ENCODE measurements at regions not wholly inside any gene's neighbourhood (a gene's known extent, or its start where the extent isn't known, plus 50 kb on each side); places are given as distances from the start of the nearest gene placed in this dataset.

DNA sequence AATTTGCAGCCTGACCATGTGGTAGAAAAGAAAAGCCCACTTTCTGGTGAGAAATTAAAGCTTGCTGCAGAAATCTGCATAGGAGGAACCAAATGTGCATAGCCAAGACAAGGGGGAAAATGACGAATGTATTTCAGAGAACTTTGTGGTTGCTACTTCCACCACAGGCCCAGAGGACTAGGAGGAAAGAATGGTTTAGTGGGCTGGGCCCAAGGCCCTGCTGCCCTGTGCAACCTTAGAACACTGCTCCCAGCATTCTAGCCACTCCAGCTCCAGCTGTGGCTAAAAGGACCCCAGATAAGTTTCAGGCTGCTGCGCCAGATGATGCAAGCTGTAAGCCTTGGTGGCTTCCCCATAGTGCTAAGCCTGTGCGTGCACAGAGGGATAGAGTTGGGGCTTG is 764.3 kb downstream of the SLC6A15 start:
- intact Hi-C loops (cut with DNase I; ENCODE audit: low total_unique reads), result no loop called here
- Histone ChIP-seq H3K27ac (no peak overlapping the region), H3K9me3 (no peaks in the 10 kb centered on the region), H3K4me3 (no peak overlapping the region), H3K27me3 (no peaks in the 10 kb centered on the region), H3K4me1 (no peaks in the 10 kb centered on the region), H3K36me3 (ENCODE audit: low read depth, missing control alignments) (no peaks in the 10 kb centered on the region)
- WGBS, 2 donors, result 94 to 95% methylated on average over 1 to 3 of the region's 3 CpGs
- no peak for DNase-seq
- TF ChIP-seq, protein P1, sequence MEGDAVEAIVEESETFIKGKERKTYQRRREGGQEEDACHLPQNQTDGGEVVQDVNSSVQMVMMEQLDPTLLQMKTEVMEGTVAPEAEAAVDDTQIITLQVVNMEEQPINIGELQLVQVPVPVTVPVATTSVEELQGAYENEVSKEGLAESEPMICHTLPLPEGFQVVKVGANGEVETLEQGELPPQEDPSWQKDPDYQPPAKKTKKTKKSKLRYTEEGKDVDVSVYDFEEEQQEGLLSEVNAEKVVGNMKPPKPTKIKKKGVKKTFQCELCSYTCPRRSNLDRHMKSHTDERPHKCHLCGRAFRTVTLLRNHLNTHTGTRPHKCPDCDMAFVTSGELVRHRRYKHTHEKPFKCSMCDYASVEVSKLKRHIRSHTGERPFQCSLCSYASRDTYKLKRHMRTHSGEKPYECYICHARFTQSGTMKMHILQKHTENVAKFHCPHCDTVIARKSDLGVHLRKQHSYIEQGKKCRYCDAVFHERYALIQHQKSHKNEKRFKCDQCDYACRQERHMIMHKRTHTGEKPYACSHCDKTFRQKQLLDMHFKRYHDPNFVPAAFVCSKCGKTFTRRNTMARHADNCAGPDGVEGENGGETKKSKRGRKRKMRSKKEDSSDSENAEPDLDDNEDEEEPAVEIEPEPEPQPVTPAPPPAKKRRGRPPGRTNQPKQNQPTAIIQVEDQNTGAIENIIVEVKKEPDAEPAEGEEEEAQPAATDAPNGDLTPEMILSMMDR (IDR thresholded peaks at IDR 0.05), result no peak
- TF ChIP-seq POLR2A (IDR thresholded peaks at IDR 0.05), result no peak

- WGBS, 2 donors, result 75 to 88% methylated on average over 4 of the region's 4 CpGs
- Histone ChIP-seq H3K36me3 (ENCODE audit: low read depth, missing control alignments) (no peaks in the 10 kb centered on the region), H3K4me1 (no peaks in the 10 kb centered on the region), H3K27ac (no peak overlapping the region), H3K27me3 (no peaks in the 10 kb centered on the region), H3K9me3 (no peaks in the 10 kb centered on the region), H3K4me3 (no peak overlapping the region)
- intact Hi-C loops (cut with DNase I; ENCODE audit: low total_unique reads), result no loop called here
- TF ChIP-seq, protein P1 (IDR thresholded peaks at IDR 0.05), result no peak
- TF ChIP-seq POLR2A (IDR thresholded peaks at IDR 0.05), result no peak
- no peak for DNase-seq
Observed at GRCh38 chr12:84136862-84137367, 775.7 kb downstream of the SLC6A15 start.

- H3K27ac ChIP-seq, result no peak overlapping the region
- intact Hi-C loops (cut with DNase I; ENCODE audit: low total_unique reads), result no loop called here
- WGBS, 2 donors, result 59 to 74% methylated on average over 1 of the region's 1 CpG
Observed at GRCh38 chr12:84135586-84136279, 776.9 kb downstream of the SLC6A15 start.

DNA sequence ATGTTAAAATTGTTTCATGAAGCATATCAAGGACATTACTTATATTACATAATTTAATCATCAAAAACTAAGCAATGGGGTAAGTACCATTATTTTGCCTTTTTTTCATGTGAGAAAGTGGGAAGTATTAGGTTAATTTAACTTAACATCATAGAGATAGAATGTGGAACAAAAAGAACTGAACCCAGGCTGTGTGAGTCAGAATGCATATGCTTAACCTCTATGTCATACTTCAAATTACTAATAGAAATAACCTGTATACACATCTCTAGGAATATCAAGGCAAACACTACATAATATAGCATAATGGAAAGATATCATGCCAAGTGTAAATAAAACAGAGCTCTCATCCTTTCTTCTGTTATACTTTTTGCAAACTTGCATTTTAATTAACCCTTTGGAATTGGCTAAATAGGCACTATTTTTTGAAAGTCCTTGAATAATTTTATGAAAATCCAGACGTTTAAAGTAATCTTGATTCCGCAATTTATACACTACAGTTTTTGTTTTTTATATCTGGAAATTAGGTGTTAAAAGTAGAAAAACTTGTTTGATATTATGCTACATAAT is 777.7 kb downstream of the SLC6A15 start:
- intact Hi-C loops (cut with DNase I; ENCODE audit: low total_unique reads), result no loop called here
- TF ChIP-seq, protein P1 (IDR thresholded peaks at IDR 0.05), result no peak
- TF ChIP-seq POLR2A (IDR thresholded peaks at IDR 0.05), result no peak
- H3K27me3 ChIP-seq, result no peaks in the 10 kb centered on the region

More at GRCh38 chr12:84135586-84136279, 776.9 kb downstream of the SLC6A15 start:
- Histone ChIP-seq H3K9me3 (no peaks in the 10 kb centered on the region), H3K36me3 (ENCODE audit: low read depth, missing control alignments) (no peaks in the 10 kb centered on the region), H3K4me1 (no peaks in the 10 kb centered on the region), H3K4me3 (no peak overlapping the region), H3K27me3 (no peaks in the 10 kb centered on the region)
- no peak for DNase-seq
- no peak for TF ChIP-seq POLR2A (IDR thresholded peaks at IDR 0.05)
- TF ChIP-seq, protein P1 (IDR thresholded peaks at IDR 0.05), result no peak

More for the DNA sequence above, 777.7 kb downstream of the SLC6A15 start:
- H3K36me3 ChIP-seq (ENCODE audit: low read depth, missing control alignments), result no peaks in the 10 kb centered on the region
- H3K27ac ChIP-seq, result no peak overlapping the region
- 43 to 62% methylated on average over 2 of the region's 2 CpGs for whole genome bisulfite sequencing, 2 donors
- no peak for DNase-seq
- H3K9me3 ChIP-seq, result no peaks in the 10 kb centered on the region
- no peak overlapping the region for H3K4me3 ChIP-seq
- no peaks in the 10 kb centered on the region for H3K4me1 ChIP-seq
